RWPE2 (cell line): ENCODE measurements at regions not wholly inside any gene's neighbourhood (a gene's known extent, or its start where the extent isn't known, plus 50 kb on each side); places are given as distances from the start of the nearest gene placed in this dataset.

Experiments
- ATAC-seq: fragments of 200-7000 bp; cut with Tn5 transposase; 3 replicates; pipeline ENCODE4 v1.9.1; 2021; ENCODE audit warnings: low read depth
- DNase-seq: peaks from one replicate; pipeline ENCODE4 v3.0.0-alpha.2; 2020; ENCODE audit warnings: low spot score
- H3K27ac ChIP-seq: fragments of 450-650 bp; 2 replicates; pipeline ENCODE4 v1.5.1; 2017; ENCODE audit warnings: mild to moderate bottlenecking; ENCODE audit not compliant: poor library complexity, severe bottlenecking
- H3K27me3 ChIP-seq: fragments of 250-450 bp; sonication (Bioruptor Pico); 2 replicates; pipeline ENCODE4 v1.5.1; 2021; ENCODE audit warnings: mild to moderate bottlenecking, moderate library complexity; ENCODE audit not compliant: insufficient read depth, poor library complexity, severe bottlenecking
- H3K36me3 ChIP-seq: fragments of 250-450 bp; sonication (Bioruptor Pico); 2 replicates; pipeline ENCODE4 v1.5.1; 2020; ENCODE audit warnings: low read depth, mild to moderate bottlenecking, moderate library complexity
- H3K4me1 ChIP-seq: fragments of 250-450 bp; sonication (Bioruptor Pico); 2 replicates; pipeline ENCODE4 v1.5.1; 2021; ENCODE audit warnings: mild to moderate bottlenecking, moderate library complexity; ENCODE audit not compliant: insufficient read depth, poor library complexity, severe bottlenecking
- H3K4me3 ChIP-seq: fragments of 250-450 bp; sonication (Bioruptor Pico); 2 replicates; pipeline ENCODE4 v1.5.1; 2021; ENCODE audit warnings: mild to moderate bottlenecking, moderate library complexity; ENCODE audit not compliant: severe bottlenecking
- H3K9me3 ChIP-seq: fragments of 250-450 bp; sonication (Bioruptor Pico); 2 replicates; pipeline ENCODE4 v1.5.1; 2021; ENCODE audit warnings: mild to moderate bottlenecking, moderate library complexity; ENCODE audit not compliant: severe bottlenecking
- CTCF ChIP-seq: fragments of 450-650 bp; IDR thresholded peaks from one replicate; pipeline ENCODE4 v1.5.1; 2017; ENCODE audit warnings: mild to moderate bottlenecking, moderate library complexity; ENCODE audit not compliant: poor library complexity, severe bottlenecking

GRCh38 chr20:60115451-60115850 is 157.2 kb downstream of the CDH26 start:
- ATAC-seq (no peak), DNase-seq (peak; percentile 40)
- Histone ChIP-seq H3K4me1 (no peaks in the 10 kb centered on the region), H3K9me3 (no peaks in the 10 kb centered on the region), H3K27ac (no peak overlapping the region), H3K36me3 (no peaks in the 10 kb centered on the region), H3K4me3 (no peak overlapping the region), H3K27me3 (peaks cover 24% of the 10 kb centered on the region)
- no peak for TF ChIP-seq CTCF

- Histone ChIP-seq H3K9me3 (no peaks in the 10 kb centered on the region), H3K4me3 (no peak overlapping the region), H3K27ac (no peak overlapping the region), H3K27me3 (peaks cover 24% of the 10 kb centered on the region), H3K36me3 (no peaks in the 10 kb centered on the region), H3K4me1 (no peaks in the 10 kb centered on the region)
- ATAC-seq (no peak), DNase-seq (peak; percentile 75)
- TF ChIP-seq CTCF: no peak
These were observed 158.1 kb downstream of the CDH26 start for GRCh38 chr20:60116128-60116909.

- Histone ChIP-seq H3K36me3 (no peaks in the 10 kb centered on the region), H3K27me3 (peaks cover 29% of the 10 kb centered on the region), H3K4me3 (no peak overlapping the region), H3K4me1 (no peaks in the 10 kb centered on the region), H3K27ac (no peak overlapping the region), H3K9me3 (no peaks in the 10 kb centered on the region)
- TF ChIP-seq CTCF: no peak
- DNase-seq (peak; percentile 15), ATAC-seq (peak; percentile 22; the same call in 1 of the 3 replicates)
These were observed 158.8 kb downstream of the CDH26 start for GRCh38 chr20:60117065-60117464.

GRCh38 chr20:60121903-60122302 is 163.7 kb downstream of the CDH26 start:
- Histone ChIP-seq H3K36me3 (no peaks in the 10 kb centered on the region), H3K27me3 (peaks cover 40% of the 10 kb centered on the region), H3K4me3 (no peak overlapping the region), H3K9me3 (no peaks in the 10 kb centered on the region), H3K27ac (no peak overlapping the region), H3K4me1 (no peaks in the 10 kb centered on the region)
- TF ChIP-seq CTCF: no peak
- no peak for ATAC-seq
- DNase-seq: peak; percentile 50

- DNase-seq: peak; percentile 50
- TF ChIP-seq CTCF: no peak
- no peaks in the 10 kb centered on the region for H3K9me3 ChIP-seq
- H3K36me3 ChIP-seq: no peaks in the 10 kb centered on the region
- peaks cover 34% of the 10 kb centered on the region for H3K27me3 ChIP-seq
- no peak overlapping the region for H3K27ac ChIP-seq
- H3K4me1 ChIP-seq: no peaks in the 10 kb centered on the region
- no peak for ATAC-seq
- H3K4me3 ChIP-seq: no peak overlapping the region
These were observed 164.4 kb downstream of the CDH26 start for GRCh38 chr20:60122671-60123070.
